Adrenal gland (tissue), 5 donors: ENCODE measurements at regions not wholly inside any gene's neighbourhood (a gene's known extent, or its start where the extent isn't known, plus 50 kb on each side); places are given as distances from the start of the nearest gene placed in this dataset.

ENCODE experiments used
- CTCF ChIP-seq, 6 experiments: fragments of 450-650 bp in 4 of 6; fragments of 200-600 bp in 2 of 6; sonication (generic) in 1 of 6; IDR thresholded peaks; 1 replicate in 5 of 6; 2 replicates in 1 of 6; pipeline versions ENCODE4 v1.5.1 to v1.8.0; 2016 to 2021; ENCODE audit warnings: antibody characterized with exemption in 6 of 6, mild to moderate bottlenecking in 2 of 6, moderate library complexity in 1 of 6
- POLR2A ChIP-seq, 2 donors: fragments of 450-650 bp; IDR thresholded peaks; one replicate each; pipeline ENCODE4 v1.6.1; 2017; ENCODE audit warnings: antibody characterized with exemption in 2 of 2, mild to moderate bottlenecking in 2 of 2, moderate library complexity in 1 of 2
- donor health status: DM: no; HTN: no; CAD: no.

GRCh38 chr5:96049398-96050272 is 88.0 kb upstream of the ELL2 start:
- TF ChIP-seq CTCF (IDR thresholded peaks at IDR 0.05) = no peak
- no peak for TF ChIP-seq POLR2A (IDR thresholded peaks at IDR 0.05)
